HepG2 (cell line): ENCODE measurements at regions not wholly inside any gene's neighbourhood (a gene's known extent, or its start where the extent isn't known, plus 50 kb on each side); places are given as distances from the start of the nearest gene placed in this dataset.

Experiments
- ATAC-seq: fragments of 200-7000 bp; cut with Tn5 transposase; 3 replicates; pipeline ENCODE4 v1.9.1; 2020; ENCODE audit warnings: mild to moderate bottlenecking, moderate library complexity
- BruUV-seq: library from RNA; stranded (reverse); fragments of 400-500 nt; replicated peaks from 2 replicates; lab custom pipeline; 2021; lab: Mats Ljungman, UMichigan
- CTCF ChIA-PET: fragments of 300-600 bp; formaldehyde crosslinking; extraction: SDS; loops from one replicate; lab custom pipeline; 2021; ENCODE audit warnings: low total read pairs, inconsistent platforms, low intra/inter-chr PET ratio; lab: Yijun Ruan, JAX
- POLR2A ChIA-PET: fragments of 350-600 bp; sonication (Branson Sonifier 250); formaldehyde crosslinking; loops from one replicate; lab custom pipeline; 2020; ENCODE audit warnings: antibody characterized with exemption, inconsistent platforms; lab: Yijun Ruan, JAX
- DNase-seq: peaks from one replicate; pipeline ENCODE4 v3.0.0-alpha.2; 2015; ENCODE audit warnings: low spot score
- FAIRE-seq: peaks from 3 replicates; lab custom pipeline; 2011; peaks lifted over from hg19 to GRCh38; lab: Jason Lieb, UNC
- H2AFZ ChIP-seq: one replicate; pipeline ENCODE4 v1.6.1; 2011; ENCODE audit warnings: low read length, inconsistent platforms
- H3K27ac ChIP-seq: fragments of 300-600 bp; 3 replicates; pipeline ENCODE4 v1.8.0; 2011; ENCODE audit warnings: mixed run types, mild to moderate bottlenecking, mixed read lengths, low read length, inconsistent platforms; ENCODE audit not compliant: insufficient read depth; ENCODE audit errors: extremely low read length
- H3K27me3 ChIP-seq, 2 experiments: fragments of 200-600 bp in 1 of 2; 2 replicates in 1 of 2; 3 replicates in 1 of 2; pipeline versions ENCODE4 v1.6.0 to v1.8.0; 2011; ENCODE audit warnings: low read length in 2 of 2, mild to moderate bottlenecking in 2 of 2, moderate library complexity in 2 of 2, inconsistent platforms in 1 of 2; ENCODE audit not compliant: insufficient read depth in 2 of 2, control insufficient read depth in 1 of 2
- H3K36me3 ChIP-seq, 2 experiments: fragments of 200-600 bp in 1 of 2; replicated peaks in 1 of 2; 2 replicates in 1 of 2; 3 replicates in 1 of 2; pipeline versions ENCODE4 v1.5.1 to v1.8.0; 2011; ENCODE audit warnings: low read length in 2 of 2, inconsistent platforms in 1 of 2; ENCODE audit not compliant: insufficient read depth in 2 of 2, control insufficient read depth in 1 of 2
- H3K4me1 ChIP-seq: 2 replicates; pipeline ENCODE4 v1.5.1; 2012; ENCODE audit warnings: low read length, inconsistent platforms; ENCODE audit not compliant: insufficient read depth
- H3K4me2 ChIP-seq: 2 replicates; pipeline ENCODE4 v1.6.0; 2011; ENCODE audit warnings: low read depth, low read length, inconsistent platforms
- H3K4me3 ChIP-seq, 3 experiments: fragments of 200-600 bp in 1 of 3; sonication (generic), shearing (Covaris generic) in 1 of 3; replicated peaks in 1 of 3; 2 replicates each; pipeline ENCODE4 v1.5.1; 2011 to 2016; ENCODE audit warnings: low read length in 3 of 3, inconsistent platforms in 2 of 3, low read depth in 2 of 3, mild to moderate bottlenecking in 2 of 3, control low read depth in 1 of 3, mixed read lengths in 1 of 3; ENCODE audit not compliant: insufficient read depth in 1 of 3
- H3K79me2 ChIP-seq: one replicate; pipeline ENCODE4 v1.6.1; 2011; ENCODE audit warnings: low read length, inconsistent platforms; ENCODE audit not compliant: insufficient read depth
- H3K9ac ChIP-seq: 2 replicates; pipeline ENCODE4 v1.6.0; 2011; ENCODE audit warnings: mild to moderate bottlenecking, low read depth, low read length, inconsistent platforms; ENCODE audit not compliant: insufficient read depth
- H3K9me3 ChIP-seq: 2 replicates; pipeline ENCODE4 v1.5.1; 2012; ENCODE audit warnings: mild to moderate bottlenecking, low read length
- H4K20me1 ChIP-seq: 2 replicates; pipeline ENCODE4 v1.6.0; 2011; ENCODE audit warnings: inconsistent platforms, mild to moderate bottlenecking, low read length, moderate library complexity; ENCODE audit not compliant: insufficient read depth
- EP300 ChIP-seq, 3 experiments: sonication (generic) in 1 of 3; formaldehyde crosslinking in 1 of 3; IDR thresholded peaks; 2 replicates each; pipeline versions ENCODE4 v1.5.1 to v1.6.1; 2011 to 2020; ENCODE audit warnings: low read depth in 2 of 3, low read length in 2 of 3, borderline replicate concordance in 1 of 3, improper control_type of control experiment in 1 of 3, mild to moderate bottlenecking in 1 of 3, missing genetic modification reagents in 1 of 3, moderate library complexity in 1 of 3
- HINFP ChIP-seq: sonication (generic); formaldehyde crosslinking; IDR thresholded peaks from 2 replicates; pipeline ENCODE4 v1.4.0; 2020; ENCODE audit warnings: low read depth, mild to moderate bottlenecking, missing genetic modification reagents
- IKZF1 ChIP-seq: fragments of 450-650 bp; IDR thresholded peaks from 2 replicates; pipeline ENCODE4 v1.7.1; 2016
- JARID2 ChIP-seq: sonication (generic); formaldehyde crosslinking; IDR thresholded peaks from 2 replicates; pipeline ENCODE4 v1.8.1; 2023; ENCODE audit warnings: missing genetic modification reagents, inconsistent platforms; ENCODE audit not compliant: insufficient replicate concordance
- NFYC ChIP-seq: IDR thresholded peaks from 2 replicates; pipeline ENCODE4 v1.6.1; 2016; ENCODE audit warnings: missing genetic modification reagents, missing compliant biosample characterization
- ZNF432 ChIP-seq: sonication (generic); formaldehyde crosslinking; IDR thresholded peaks from 2 replicates; pipeline ENCODE4 v1.5.0; 2020; ENCODE audit warnings: missing genetic modification reagents, mild to moderate bottlenecking, borderline replicate concordance
- ZNF674 ChIP-seq: sonication (generic); formaldehyde crosslinking; IDR thresholded peaks from 2 replicates; pipeline ENCODE4 v1.5.0; 2020; ENCODE audit warnings: low read depth, mild to moderate bottlenecking, missing genetic modification reagents
- ZNF83 ChIP-seq: sonication (generic); formaldehyde crosslinking; IDR thresholded peaks from 2 replicates; pipeline ENCODE4 v1.4.0; 2020; ENCODE audit warnings: missing genetic modification reagents, mild to moderate bottlenecking, borderline replicate concordance
- WGBS: methylation state at CpG from one replicate; pipeline ENCODE4 v1.1.6; 2017; ENCODE audit warnings: low lambda C conversion rate; 5-methylcytosine and 5-hydroxymethylcytosine counted together
- in situ Hi-C: cut with HindIII; loops from 2 replicates; pipeline ENCODE4 v1.10.0; 2017; ENCODE audit warnings: low pct_unique_long_range_greater_than_20kb; ENCODE audit not compliant: extremely low pct_ligation_motif_present
- intact Hi-C: fragments of 100-400 bp; cut with micrococcal nuclease; formaldehyde crosslinking; loops from one replicate; pipeline ENCODE4 v1.10.0; 2022; ENCODE audit not compliant: unreplicated experiment
- TF ChIP-seq, protein P1 (sequence below): sonication (generic); formaldehyde crosslinking; IDR thresholded peaks from 2 replicates; pipeline ENCODE4 v1.4.0; 2020; ENCODE audit warnings: missing genetic modification reagents, borderline replicate concordance
- TF ChIP-seq, protein P2 (sequence below): sonication (generic); formaldehyde crosslinking; IDR thresholded peaks from 2 replicates; pipeline ENCODE4 v1.9.0; 2021; ENCODE audit warnings: missing genetic modification reagents, borderline replicate concordance
- TF ChIP-seq, protein P3 (sequence below): sonication (generic); formaldehyde crosslinking; IDR thresholded peaks from 2 replicates; pipeline ENCODE4 v1.4.0; 2020; ENCODE audit warnings: missing genetic modification reagents

GRCh38 chr5:110297152-110297670 is 429.3 kb downstream of the TMEM232 start:
- in situ Hi-C loops = no loop called here
- intact Hi-C loops = no loop called here
- ChIA-PET CTCF (no interaction called here), POLR2A (no interaction called here)
- BruUV-seq = no TSS peak
- no peaks in the 10 kb centered on the region for H3K36me3 ChIP-seq
- H3K9me3 ChIP-seq = peaks cover 6% of the 10 kb centered on the region; the same call in 1 of the 2 replicates
- no peaks in the 10 kb centered on the region for H3K4me1 ChIP-seq
- no peak for DNase-seq
- H3K4me3 ChIP-seq = no peak overlapping the region
- 24% methylated on average over 3 of the region's 3 CpGs for WGBS
- H3K27me3 ChIP-seq = no peaks in the 10 kb centered on the region
- no peak for FAIRE-seq
- no peaks in the 10 kb centered on the region for H4K20me1 ChIP-seq
- H3K4me2 ChIP-seq = no peak overlapping the region
- ATAC-seq = no peak
- H2AFZ ChIP-seq = no peak overlapping the region
- no peaks in the 10 kb centered on the region for H3K79me2 ChIP-seq
- TF ChIP-seq, protein P1, sequence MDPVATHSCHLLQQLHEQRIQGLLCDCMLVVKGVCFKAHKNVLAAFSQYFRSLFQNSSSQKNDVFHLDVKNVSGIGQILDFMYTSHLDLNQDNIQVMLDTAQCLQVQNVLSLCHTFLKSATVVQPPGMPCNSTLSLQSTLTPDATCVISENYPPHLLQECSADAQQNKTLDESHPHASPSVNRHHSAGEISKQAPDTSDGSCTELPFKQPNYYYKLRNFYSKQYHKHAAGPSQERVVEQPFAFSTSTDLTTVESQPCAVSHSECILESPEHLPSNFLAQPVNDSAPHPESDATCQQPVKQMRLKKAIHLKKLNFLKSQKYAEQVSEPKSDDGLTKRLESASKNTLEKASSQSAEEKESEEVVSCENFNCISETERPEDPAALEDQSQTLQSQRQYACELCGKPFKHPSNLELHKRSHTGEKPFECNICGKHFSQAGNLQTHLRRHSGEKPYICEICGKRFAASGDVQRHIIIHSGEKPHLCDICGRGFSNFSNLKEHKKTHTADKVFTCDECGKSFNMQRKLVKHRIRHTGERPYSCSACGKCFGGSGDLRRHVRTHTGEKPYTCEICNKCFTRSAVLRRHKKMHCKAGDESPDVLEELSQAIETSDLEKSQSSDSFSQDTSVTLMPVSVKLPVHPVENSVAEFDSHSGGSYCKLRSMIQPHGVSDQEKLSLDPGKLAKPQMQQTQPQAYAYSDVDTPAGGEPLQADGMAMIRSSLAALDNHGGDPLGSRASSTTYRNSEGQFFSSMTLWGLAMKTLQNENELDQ (CRISPR knock-in tag) = no peak
- TF ChIP-seq, protein P2, sequence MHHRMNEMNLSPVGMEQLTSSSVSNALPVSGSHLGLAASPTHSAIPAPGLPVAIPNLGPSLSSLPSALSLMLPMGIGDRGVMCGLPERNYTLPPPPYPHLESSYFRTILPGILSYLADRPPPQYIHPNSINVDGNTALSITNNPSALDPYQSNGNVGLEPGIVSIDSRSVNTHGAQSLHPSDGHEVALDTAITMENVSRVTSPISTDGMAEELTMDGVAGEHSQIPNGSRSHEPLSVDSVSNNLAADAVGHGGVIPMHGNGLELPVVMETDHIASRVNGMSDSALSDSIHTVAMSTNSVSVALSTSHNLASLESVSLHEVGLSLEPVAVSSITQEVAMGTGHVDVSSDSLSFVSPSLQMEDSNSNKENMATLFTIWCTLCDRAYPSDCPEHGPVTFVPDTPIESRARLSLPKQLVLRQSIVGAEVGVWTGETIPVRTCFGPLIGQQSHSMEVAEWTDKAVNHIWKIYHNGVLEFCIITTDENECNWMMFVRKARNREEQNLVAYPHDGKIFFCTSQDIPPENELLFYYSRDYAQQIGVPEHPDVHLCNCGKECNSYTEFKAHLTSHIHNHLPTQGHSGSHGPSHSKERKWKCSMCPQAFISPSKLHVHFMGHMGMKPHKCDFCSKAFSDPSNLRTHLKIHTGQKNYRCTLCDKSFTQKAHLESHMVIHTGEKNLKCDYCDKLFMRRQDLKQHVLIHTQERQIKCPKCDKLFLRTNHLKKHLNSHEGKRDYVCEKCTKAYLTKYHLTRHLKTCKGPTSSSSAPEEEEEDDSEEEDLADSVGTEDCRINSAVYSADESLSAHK (CRISPR knock-in tag) = no peak
- TF ChIP-seq JARID2 (CRISPR knock-in tag) (no peak), HINFP (no peak), ZNF83 (CRISPR knock-in tag) (no peak), EP300 (IDR thresholded peaks at IDR 0.05; ENCODE audit: low read depth in 2 of 2, low read length in 2 of 2) (no peak), EP300 (CRISPR knock-in tag; IDR thresholded peaks at IDR 0.05; ENCODE audit: borderline replicate concordance) (no peak), IKZF1 (no peak), ZNF432 (CRISPR knock-in tag) (no peak), ZNF674 (CRISPR knock-in tag) (no peak), NFYC (CRISPR knock-in tag) (no peak)
- TF ChIP-seq, protein P3, sequence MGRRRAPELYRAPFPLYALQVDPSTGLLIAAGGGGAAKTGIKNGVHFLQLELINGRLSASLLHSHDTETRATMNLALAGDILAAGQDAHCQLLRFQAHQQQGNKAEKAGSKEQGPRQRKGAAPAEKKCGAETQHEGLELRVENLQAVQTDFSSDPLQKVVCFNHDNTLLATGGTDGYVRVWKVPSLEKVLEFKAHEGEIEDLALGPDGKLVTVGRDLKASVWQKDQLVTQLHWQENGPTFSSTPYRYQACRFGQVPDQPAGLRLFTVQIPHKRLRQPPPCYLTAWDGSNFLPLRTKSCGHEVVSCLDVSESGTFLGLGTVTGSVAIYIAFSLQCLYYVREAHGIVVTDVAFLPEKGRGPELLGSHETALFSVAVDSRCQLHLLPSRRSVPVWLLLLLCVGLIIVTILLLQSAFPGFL (CRISPR knock-in tag) = no peak
- TF ChIP-seq, all 625 proteins: peak for 0
- no peak overlapping the region for H3K27ac ChIP-seq
- no peak overlapping the region for H3K9ac ChIP-seq
